SK-N-MC (cell line): ENCODE measurements at regions not wholly inside any gene's neighbourhood (a gene's known extent, or its start where the extent isn't known, plus 50 kb on each side); places are given as distances from the start of the nearest gene placed in this dataset.
"Not testable (repeated sequence)": the region's sequence is repeated elsewhere in the genome, so short reads cannot be mapped to it uniquely, and the experiment has no call there.

Source experiments
- DNase-seq: peaks from one replicate; pipeline ENCODE4 v3.0.0-alpha.2; 2011; ENCODE audit warnings: low read depth, low spot score
- H3K27ac ChIP-seq: fragments of 200-600 bp; sonication (generic); 2 replicates; pipeline ENCODE4 v1.5.1; 2016; ENCODE audit warnings: mixed run types
- H3K36me3 ChIP-seq: fragments of 200-600 bp; sonication (generic); 2 replicates; pipeline ENCODE4 v1.6.1; 2017; ENCODE audit warnings: antibody characterized with exemption, low read length, mixed read lengths; ENCODE audit not compliant: insufficient read depth
- H3K4me3 ChIP-seq: fragments of 200-600 bp; sonication (generic); 2 replicates; pipeline ENCODE4 v1.5.1; 2016
- H3K9ac ChIP-seq: fragments of 200-600 bp; sonication (generic); 2 replicates; pipeline ENCODE4 v1.8.0; 2017; ENCODE audit warnings: mixed run types, mixed read lengths; ENCODE audit not compliant: insufficient read length
- H3K9me3 ChIP-seq: fragments of 200-600 bp; sonication (generic); 2 replicates; pipeline ENCODE4 v1.6.1; 2017; ENCODE audit warnings: low read depth, mild to moderate bottlenecking, antibody characterized with exemption, low read length, moderate library complexity, mixed read lengths
- EZH2 ChIP-seq: fragments of 200-600 bp; sonication (generic); IDR thresholded peaks from one replicate; pipeline ENCODE4 v1.6.1; 2017; ENCODE audit warnings: antibody characterized with exemption
- FOXP2 ChIP-seq: optimal IDR thresholded peaks from 2 replicates; pipeline ENCODE3; 2011; ENCODE audit warnings: mild to moderate bottlenecking, moderate library complexity; ENCODE audit not compliant: insufficient read depth; ENCODE audit errors: extremely low read length, control extremely low read depth
- POLR2AphosphoS5 ChIP-seq: IDR thresholded peaks from 2 replicates; pipeline ENCODE4 v1.6.1; 2012; ENCODE audit warnings: mild to moderate bottlenecking, low read depth, low read length, borderline replicate concordance

DNA sequence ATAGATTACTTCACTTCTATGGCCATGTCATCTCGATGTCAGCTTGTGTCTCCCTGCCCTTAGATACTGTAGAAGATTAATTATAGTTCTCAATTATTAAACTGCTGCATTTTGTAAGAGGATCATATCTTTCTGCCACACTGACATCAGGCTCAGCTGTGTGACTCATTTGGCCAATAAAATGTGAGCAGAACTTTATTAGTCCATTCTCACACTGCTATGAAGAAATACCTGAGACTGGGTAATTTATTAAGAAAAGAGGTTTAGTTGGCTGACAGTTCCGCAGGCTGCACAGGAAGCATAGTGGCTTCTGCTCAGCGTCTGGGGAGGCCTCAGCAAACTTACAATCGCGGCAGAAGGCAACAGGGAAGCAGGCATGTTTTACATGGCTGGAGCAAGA is 290.4 kb downstream of the RAD51AP2 start:
- TF ChIP-seq POLR2AphosphoS5 (no peak), EZH2 (no peak), FOXP2 (no peak)
- Histone ChIP-seq H3K27ac (no peak overlapping the region), H3K9me3 (no peaks in the 10 kb centered on the region)

DNA sequence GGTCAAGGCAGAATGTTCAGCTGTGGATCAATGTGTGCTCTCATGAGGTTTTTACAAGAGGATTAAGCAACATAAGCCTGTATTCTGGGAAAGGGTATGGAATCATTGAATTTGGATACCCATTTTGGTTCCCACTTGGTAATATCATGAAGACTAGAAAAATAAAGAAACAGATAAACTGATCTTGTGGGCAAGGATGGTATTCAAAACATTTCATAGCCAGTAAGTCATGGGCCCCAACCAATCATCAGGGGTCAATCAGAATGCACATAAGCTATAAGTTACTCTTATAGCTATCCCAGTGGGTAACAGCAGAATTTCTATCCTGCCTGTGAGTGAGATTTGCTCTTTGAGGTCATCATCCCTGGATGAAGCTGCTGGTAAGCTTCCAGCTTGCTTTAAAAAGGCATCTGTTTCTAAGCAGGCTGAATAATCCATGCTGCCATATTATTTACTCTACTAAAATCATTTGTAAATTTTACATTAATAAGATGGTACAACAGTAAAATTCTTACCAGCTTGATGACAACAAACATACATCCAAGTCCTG is 291.2 kb downstream of the RAD51AP2 start:
- TF ChIP-seq EZH2 (no peak), FOXP2 (no peak), POLR2AphosphoS5 (no peak)
- Histone ChIP-seq H3K4me3 (no peak overlapping the region), H3K27ac (no peak overlapping the region), H3K9ac (no peak overlapping the region), H3K36me3 (no peaks in the 10 kb centered on the region), H3K9me3 (no peaks in the 10 kb centered on the region)
- DNase-seq: no peak

More for the DNA sequence above, 290.4 kb downstream of the RAD51AP2 start:
- Histone ChIP-seq H3K36me3 (no peaks in the 10 kb centered on the region), H3K4me3 (no peak overlapping the region), H3K9ac (no peak overlapping the region)
- DNase-seq: no peak

DNA sequence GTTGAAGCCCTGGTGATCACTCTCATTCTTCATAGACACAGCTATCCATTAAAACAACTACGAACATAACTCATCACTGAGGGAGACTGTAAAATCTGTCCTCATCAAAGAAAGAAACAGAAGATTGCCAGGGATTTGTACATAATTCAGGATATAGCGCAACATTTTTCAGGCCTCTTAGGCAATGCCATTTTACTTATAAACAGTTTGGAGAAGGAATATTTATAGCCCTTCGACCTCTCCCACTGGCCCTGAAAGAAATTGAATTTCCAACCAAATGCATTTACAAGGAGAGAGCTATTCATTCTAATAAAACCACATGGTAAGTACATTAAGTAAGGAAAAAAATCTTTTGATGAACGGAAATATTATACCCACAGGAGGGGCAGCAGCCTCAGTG is 295.0 kb downstream of the RAD51AP2 start:
- no peak overlapping the region for H3K4me3 ChIP-seq
- H3K9ac ChIP-seq: no peak overlapping the region
- TF ChIP-seq POLR2AphosphoS5: no peak
- no peak for TF ChIP-seq FOXP2
- no peak for TF ChIP-seq EZH2
- H3K36me3 ChIP-seq: no peaks in the 10 kb centered on the region
- no peak for DNase-seq
- no peak overlapping the region for H3K27ac ChIP-seq
- no peaks in the 10 kb centered on the region for H3K9me3 ChIP-seq

DNA sequence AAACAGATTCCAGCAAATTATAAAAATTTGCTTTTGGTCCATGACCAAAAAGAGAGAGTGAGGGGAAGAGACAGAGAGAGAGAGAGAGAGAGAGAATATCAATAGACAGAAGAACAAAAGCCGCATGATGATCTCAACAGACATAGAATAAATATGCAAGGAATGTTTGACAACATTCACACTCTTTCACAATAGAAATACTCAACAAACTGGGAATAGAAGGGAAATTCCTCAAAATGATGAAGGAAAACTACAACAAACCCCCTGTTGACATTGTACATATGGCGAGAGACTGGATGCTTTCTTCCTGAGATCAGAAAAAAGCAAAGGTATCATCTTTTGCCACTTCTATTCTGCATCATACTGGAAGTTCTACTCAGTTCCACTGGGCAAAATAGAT is 309.7 kb downstream of the RAD51AP2 start:
- Histone ChIP-seq H3K9ac (no peak overlapping the region), H3K36me3 (no peaks in the 10 kb centered on the region), H3K4me3 (no peak overlapping the region), H3K27ac (no peak overlapping the region), H3K9me3 (no peaks in the 10 kb centered on the region)
- TF ChIP-seq FOXP2: no peak
- no peak for TF ChIP-seq POLR2AphosphoS5
- no peak for TF ChIP-seq EZH2
- DNase-seq: no peak

DNA sequence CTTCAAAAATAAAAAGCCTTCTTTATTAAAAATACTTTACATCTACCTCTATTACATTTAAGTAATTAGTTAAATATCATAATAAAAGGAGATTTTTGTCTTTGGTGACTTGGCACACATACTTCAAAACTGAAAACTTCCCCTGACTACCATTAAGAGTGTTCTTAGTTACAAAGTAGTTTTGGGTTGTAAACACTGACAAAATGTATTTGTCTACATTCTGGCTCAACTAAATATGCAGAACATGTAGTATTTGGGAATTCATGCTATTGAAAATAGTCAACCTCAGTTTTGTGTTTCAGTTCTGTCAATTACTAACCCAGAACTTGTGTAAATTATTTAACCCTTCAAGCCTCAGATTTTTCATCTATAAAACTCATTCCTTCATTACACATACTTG is 311.5 kb downstream of the RAD51AP2 start:
- Histone ChIP-seq H3K27ac (no peak overlapping the region), H3K9me3 (no peaks in the 10 kb centered on the region), H3K9ac (no peak overlapping the region), H3K4me3 (no peak overlapping the region), H3K36me3 (no peaks in the 10 kb centered on the region)
- no peak for DNase-seq
- no peak for TF ChIP-seq FOXP2
- no peak for TF ChIP-seq EZH2
- no peak for TF ChIP-seq POLR2AphosphoS5

DNA sequence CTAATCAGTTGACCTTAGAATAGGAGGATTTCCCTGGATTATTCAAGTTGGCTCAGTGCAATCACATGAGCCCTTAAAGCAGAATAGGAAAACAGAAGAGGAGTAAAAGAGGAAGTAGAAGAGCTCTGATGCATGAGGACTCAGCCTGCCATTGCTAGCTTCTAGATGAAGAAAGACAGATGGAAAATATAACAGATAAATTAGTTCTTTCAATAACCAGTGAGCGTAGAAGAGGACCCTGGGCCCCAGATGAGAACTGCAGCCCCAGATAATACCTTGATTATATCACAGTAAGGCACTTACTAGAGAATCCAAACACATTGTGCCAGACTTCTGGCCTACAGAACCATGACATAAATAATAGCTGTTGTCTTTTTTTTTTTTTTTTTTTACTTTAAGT is 314.0 kb downstream of the RAD51AP2 start:
- not testable (repeated sequence) for H3K9me3 ChIP-seq, H3K36me3 ChIP-seq, H3K27ac ChIP-seq, H3K9ac ChIP-seq, DNase-seq, H3K4me3 ChIP-seq

DNA sequence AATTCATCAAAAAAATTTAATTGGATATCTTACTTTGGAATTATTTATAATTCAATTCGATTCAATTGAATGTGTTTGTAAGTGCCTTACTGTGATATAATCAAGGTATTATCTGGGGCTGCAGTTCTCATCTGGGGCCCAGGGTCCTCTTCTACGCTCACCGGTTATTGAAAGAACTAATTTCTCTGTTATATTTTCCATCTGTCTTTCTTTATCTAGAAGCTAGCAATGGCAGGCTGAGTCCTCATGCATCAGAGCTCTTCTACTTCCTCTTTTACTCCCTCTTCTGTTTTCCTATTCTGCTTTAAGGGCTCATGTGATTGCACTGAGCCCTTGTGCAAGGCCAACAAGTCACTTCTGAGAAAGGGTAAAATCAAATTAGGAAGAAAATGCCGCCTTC is 315.6 kb downstream of the RAD51AP2 start:
- not testable (repeated sequence) for H3K9ac ChIP-seq, DNase-seq, H3K4me3 ChIP-seq, H3K9me3 ChIP-seq, H3K27ac ChIP-seq, H3K36me3 ChIP-seq

DNA sequence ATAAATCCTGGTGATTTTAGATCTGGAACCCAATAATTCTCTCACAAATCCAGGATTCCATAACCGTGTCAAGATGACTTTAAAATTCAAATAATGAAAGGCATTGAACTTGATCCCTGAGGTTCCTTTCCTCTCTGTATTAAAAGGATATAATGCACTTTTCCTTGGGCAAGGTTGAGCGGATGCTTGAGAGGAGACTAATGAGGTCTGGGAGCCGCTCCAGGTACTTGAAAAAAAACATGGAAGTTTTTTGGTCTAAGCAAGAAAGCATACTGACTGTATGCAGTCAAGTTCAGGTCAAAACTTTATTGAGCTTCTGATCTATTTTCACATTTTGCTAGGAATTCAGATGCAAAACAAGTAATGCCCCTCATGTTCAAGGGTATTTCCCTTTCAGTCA is 318.5 kb downstream of the RAD51AP2 start:
- TF ChIP-seq POLR2AphosphoS5 (no peak), EZH2 (no peak), FOXP2 (no peak)
- Histone ChIP-seq H3K9me3 (no peaks in the 10 kb centered on the region), H3K27ac (no peak overlapping the region), H3K36me3 (no peaks in the 10 kb centered on the region), H3K4me3 (no peak overlapping the region), H3K9ac (no peak overlapping the region)
- no peak for DNase-seq

DNA sequence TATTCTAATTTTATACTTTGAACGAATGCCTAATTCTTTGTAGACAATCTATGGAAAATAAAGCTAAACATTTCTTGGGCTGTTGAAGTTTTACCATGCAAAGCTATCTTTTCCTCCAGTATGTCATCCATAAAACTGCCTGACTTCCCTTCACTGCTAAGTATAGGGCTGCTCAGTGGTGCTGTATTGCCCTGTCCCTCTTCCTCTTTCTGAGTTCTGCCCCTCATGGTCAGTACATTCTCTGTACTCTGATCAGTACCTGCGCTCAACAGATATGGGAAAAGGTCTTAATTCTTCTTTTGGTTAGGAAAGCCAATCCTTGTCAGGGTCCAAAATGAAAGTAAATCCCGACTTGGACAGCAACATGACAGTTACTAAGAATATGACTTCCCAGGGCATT is 321.9 kb downstream of the RAD51AP2 start:
- Histone ChIP-seq H3K36me3 (no peaks in the 10 kb centered on the region), H3K27ac (no peak overlapping the region), H3K9me3 (no peaks in the 10 kb centered on the region), H3K4me3 (no peak overlapping the region), H3K9ac (no peak overlapping the region)
- TF ChIP-seq EZH2: no peak
- TF ChIP-seq POLR2AphosphoS5: no peak
- TF ChIP-seq FOXP2: no peak
- no peak for DNase-seq
